Activated T-cell treated with anti-CD3 and anti-CD28 coated beads, Interleukin-2, amount 50 U/mL, for 48 hours (primary cell): ENCODE measurements at regions not wholly inside any gene's neighbourhood (a gene's known extent, or its start where the extent isn't known, plus 50 kb on each side); places are given as distances from the start of the nearest gene placed in this dataset.

ENCODE experiments used
- DNase-seq, 2 experiments: peaks; one replicate each; pipeline ENCODE4 v3.0.0-alpha.2; 2020

DNA sequence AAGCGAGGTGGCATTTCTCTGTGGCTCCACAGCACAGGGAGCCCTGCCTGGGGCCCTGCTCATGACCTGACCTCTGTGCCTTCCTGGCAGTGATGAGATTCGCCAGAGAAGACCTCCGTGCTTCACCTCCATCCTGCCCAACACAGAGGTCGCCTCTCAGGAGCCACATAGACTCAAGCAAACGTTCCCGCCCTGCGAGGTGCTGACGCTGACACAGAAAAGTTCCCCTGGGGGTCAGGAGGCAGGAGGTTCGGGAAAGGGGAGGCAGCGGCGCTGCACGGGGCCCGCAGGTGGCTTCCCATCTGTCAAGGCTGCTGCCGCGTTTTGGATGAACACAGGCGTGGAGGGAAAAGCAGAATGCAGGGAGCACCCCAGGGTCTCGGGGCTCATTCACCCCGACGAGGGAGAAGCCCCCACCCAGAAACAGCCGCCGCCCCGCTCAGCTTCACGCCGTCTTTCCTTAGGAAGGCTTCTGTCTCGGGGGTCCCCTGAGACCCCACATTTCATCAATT, 579.6 kb upstream of the SALL3 start:
- DNase-seq: no peak

DNA sequence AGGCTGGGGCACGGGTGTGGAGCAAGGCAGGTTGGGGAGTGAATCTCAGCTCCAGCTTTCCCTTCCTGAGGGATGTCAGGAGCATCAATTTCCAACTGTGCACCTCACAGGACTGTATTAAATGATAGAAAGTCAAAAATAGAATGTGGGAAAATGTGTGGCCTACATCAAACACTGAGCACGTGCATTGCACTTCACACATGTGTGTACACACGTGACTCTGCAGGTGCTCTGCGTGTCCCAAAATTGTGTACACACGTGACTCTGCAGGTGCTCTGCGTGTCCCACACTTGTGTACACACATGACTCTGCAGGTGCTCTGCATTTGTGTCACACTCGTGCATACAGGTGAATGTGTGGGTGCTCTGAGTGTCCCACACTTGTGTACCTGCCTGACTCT, 577.2 kb upstream of the SALL3 start:
- no peak for DNase-seq

DNA sequence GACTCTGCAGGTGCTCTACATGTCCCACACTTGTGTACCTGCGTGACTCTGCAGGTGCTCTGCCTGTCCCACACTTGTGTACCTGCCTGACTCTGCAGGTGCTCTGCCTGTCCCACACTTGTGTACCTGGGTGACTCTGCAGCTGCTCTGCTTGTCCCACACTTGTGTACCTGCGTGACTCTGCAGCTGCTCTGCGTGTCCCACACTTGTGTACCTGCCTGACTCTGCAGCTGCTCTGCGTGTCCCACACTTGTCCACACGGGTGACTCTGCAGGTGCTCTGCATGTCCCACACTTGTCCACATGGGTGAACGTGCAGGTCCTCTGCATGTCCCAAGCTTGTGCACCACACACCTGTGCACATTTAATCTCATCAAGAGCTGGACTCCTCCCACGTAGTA, 576.7 kb upstream of the SALL3 start:
- no peak for DNase-seq

DNA sequence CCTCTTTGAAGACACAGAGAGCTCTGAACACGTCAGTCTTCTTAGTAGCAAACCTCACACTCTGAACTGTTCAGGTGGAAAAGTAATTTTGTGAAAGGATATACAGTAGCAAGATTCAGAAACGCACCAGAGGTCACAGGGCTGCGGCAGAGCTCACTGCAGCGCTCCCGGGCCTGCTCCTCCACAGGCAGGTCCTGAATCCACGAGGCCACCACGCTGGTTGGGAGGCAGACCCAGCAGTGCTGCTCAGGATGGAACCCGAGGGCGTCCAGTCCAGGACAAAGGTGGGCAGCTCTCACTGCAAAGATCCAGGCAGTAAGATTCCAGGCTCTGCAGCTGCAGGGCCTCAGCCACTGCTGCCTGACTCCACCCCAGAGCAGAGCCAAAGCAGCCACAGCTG, 576.2 kb upstream of the SALL3 start:
- no peak for DNase-seq

DNA sequence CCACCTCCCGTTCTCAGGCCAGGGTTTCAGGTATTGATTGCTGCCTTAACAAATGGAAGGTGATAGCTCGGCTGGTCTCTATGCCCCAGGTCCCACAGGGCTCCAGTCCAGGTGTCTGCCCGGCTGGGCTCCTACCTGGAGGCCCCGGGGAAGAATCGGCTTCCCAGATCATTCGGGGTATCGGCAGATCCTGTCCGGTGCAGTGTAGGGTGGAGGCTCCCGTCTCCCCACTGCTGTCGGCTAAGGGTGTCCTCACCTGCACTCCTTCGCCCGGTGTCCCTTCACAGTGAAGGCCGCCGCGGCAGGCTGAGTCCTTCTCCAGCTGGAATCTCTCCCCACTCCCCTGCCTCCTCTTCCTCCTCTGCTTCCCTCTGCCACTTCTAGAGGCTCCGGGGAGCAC, 573.9 kb upstream of the SALL3 start:
- no peak for DNase-seq

DNA sequence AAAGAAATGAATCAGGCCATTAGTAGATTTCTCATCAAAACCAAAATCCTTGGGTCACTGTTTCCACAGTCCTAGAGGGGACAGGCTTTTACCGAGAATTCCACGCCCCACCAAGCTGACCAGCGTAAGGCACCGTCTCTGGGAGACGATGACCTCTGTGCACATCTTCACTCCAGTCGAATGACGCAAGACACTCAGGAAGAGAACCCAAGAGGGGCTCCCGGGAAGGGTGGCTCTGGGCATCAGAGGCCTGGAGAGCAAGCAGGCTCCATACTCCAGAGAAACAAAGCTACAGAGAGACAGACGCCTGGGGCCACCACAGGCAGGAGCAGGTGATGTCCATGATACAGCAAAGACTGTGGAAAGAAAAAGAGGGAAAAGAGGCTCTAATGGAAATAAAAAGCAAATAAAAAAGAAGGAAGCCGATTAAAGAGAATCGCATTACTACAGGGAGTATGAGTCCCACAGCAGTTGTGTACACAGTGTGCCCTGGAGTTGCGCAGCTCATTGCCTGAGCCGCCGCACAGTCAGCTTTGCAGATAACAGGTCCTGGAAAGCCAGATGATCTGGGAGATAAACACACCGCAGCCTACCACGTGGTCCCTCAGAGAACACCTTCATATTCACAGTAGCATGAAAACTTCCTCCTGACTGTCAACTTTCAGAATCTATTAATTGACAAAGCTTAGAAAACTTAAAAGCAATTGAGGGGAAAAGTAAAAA, 572.7 kb upstream of the SALL3 start:
- DNase-seq: peak in 1 of 2 experiments; percentile 23

DNA sequence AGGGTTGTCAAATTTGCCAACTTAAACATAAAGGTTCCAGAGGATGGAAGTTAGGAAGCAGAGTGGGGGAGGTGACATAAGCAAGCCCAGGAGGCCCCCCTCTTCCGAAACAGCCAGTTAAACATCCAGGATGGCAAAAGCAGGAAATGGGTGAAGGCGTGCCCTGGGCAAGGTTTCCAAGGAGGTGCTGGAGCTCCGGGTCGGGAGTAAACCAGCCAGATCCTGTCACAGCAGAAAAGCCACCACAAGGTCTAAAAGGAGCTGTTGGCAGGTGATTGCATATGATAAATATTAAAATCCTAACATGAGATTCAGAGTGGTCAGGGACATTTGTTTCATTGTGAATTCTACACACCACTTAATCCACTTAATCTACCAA, 572.2 kb upstream of the SALL3 start:
- no peak for DNase-seq

DNA sequence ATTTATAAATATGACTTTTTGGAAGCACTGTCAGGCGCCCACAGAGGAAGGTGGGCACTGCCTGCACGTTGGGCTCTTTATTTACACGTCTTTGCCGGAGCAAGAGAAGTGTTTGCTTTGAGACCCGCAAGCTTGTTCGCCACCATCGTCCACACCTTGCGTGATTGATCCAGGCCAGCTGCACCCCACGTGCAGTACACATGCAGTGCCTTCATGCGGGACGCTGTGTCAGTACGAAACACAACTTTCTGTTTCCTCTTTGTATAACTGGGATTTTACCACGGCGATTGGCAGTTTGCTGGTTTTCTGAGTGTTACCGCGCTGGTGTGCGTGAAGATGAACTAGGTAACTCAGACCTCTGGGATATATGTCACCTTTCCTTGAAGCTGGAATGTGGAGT, 571.0 kb upstream of the SALL3 start:
- no peak for DNase-seq

DNA sequence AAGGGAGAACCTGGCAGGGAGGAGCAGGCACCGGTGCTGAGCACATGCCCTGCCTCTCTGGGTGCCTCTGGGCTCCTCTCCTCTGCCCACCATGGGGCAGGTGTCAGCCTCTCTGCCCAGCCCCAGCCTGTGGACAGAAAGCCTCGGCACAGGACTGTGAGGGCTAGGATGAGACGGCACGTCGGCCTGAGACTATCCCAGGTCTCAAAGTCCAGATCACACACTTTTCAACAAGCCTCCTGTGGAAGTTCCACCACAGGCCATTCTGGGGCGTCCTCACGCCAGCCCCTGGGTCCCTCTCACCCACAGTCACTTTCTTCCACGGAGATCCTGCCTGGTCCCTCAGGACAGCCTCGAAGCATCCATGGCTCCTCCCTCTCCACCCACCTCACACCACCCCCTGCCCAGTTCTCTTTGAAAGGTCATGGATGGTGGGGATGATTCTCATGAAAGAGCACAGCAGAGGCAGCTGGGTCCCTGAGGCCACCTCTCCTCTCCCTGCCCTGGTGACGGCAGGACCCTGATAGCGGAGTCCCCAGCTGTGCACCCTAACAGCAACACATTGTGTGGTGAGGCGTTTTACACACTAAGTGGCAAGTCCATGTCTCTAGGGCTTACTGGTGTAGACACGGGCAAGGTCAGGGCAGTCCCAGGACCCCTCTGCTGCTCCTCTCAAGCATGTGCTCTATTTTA, 569.4 kb upstream of the SALL3 start:
- no peak for DNase-seq

DNA sequence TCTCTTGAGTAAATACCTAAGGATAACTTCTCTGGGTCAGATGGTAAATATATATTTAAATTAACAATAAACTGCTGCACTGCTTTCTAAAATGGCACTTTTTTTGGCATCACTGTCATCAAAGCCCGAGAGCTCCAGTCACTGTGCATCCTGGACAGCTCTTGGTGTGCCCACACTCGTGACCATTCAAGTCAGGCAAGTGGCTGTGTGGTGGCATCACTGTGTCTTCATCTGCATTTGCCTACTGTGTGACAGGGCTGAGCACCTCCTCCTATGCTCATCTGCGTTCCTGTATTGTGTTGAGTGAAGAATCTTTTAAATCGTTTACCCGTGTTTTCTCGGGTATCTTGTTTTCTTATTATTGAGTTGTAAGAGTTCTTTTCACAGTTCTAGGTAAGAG, 568.1 kb upstream of the SALL3 start:
- DNase-seq: no peak

DNA sequence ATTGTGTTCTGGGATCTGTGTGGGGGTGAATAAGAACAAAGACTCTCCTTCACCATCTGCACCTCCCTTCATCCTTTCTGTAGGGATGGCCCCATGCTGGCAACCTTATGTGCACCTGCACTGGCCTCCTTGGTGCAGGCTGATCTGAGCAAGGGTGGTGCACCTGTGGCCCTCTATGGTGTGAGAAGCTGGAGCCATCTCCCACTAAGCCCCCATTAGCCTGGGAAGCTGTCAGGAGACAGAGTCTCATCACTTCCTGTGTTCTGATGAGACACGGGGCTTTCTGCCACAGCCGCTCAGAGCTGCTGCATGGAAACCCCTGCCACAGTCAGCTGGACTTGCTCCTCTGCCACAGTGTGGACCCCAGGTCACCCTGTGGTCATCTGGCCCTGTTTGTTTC, 565.3 kb upstream of the SALL3 start:
- no peak for DNase-seq

DNA sequence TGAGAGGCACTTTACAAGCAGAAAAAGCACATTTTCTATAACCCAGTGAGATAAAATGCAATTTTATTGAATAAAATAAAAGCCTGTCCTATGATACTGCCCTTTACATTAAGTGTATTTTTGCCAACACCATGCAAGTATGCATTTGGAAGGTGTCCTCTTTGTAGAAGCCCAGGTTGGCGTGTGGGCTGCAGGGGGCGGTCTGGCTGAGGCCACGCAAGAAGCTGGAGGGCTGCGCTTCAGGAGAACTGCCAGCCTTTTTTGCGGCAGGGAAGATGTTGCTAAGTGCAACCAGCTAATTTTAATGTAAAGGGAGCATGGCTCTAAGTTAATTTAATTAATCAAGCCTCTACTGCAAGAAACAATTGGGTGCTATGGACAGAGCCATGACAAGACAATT, 562.8 kb upstream of the SALL3 start:
- DNase-seq: no peak

DNA sequence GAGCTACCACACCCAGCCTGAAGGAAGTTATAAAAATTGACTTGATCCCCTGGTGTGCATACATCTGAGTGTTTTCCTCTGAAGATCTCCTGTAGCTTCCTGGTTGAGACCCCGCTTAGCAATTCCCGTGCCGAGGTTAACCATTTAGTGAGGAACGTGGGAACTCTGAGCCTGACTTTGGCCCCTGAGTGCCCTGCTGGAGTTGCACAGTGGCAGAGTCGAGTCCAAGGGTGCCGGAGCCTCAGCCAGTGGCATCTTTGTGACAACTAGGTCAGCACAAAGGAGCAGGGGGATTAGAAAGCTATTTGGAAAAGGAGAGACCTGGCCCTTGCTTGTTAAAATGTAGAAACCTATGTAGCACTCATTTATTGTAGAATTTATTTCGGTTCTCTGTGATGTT, 561.2 kb upstream of the SALL3 start:
- DNase-seq: no peak

DNA sequence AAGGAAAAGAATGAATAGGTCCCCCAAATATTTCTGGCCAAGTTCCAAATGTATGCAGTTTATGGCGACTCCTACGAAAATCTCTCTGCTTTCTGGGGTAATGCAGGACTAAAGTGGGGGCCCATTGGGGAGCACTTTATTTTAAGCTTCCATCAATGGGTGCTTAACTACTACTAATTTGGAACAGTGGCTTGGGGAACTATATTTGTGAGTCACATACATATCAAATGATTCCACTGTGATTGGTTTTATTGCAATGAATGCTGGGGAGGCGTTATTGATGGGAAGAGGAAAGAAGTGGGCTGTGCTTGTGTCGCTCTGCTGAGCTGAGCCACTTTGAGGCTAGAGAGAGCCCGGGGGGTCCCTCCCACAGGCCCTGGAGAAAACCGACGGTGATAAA, 560.4 kb upstream of the SALL3 start:
- DNase-seq: no peak

DNA sequence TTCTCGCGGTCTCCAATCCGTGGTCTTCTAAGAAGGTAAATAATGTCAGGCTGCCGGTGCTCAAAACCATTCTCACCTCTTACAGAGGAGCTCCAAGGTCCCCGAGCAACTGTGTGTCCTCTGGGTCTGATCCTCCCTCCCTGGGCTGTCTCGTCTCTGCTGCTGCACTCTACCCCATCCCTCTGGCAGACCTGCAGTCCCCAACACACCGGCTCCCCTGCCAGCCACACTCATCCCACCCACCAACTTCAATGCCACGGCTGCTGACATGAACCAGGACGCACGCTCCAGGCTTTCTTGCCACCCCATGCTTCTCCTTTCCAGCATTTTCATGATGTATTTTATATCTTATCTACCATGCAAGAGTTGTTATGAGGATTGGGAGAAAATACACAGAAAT, 559.5 kb upstream of the SALL3 start:
- no peak for DNase-seq

DNA sequence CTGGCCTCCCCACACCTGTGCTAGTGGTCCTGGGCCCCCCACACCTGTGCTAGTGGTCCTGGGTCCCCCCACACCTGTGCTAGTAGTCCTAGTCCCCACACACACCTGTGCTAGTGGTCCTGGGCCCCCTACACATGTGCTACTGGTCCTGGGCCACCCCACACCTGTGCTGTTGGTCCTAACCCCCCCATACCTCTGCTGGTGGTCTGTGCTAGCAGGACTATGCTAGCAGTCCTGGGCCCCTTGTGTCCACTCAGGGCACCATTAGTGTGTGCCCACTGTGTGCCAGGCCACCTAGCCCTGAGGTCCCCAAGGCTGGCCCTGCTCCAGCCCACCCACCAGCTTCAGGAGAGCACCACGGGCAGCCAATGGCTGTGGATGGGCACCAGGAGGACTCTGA, 558.2 kb upstream of the SALL3 start:
- no peak for DNase-seq

DNA sequence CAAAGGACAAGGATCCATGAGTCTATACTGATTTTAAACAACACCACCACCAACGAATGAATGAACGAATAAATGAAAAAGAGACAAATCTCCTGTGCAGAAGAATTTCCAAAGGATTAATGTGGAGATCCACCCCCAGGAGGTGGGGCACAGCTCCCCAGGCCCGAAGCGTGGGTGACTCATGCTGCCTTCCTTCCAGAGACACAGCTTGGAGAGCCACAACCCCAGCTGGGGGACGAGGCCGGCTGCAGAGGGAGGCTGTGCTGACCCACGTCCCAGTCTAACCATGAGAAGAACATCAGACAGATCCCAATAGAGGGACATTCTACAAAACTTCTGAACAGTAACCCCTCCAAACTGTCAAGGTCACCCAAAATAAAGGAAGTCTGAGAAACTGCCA, 557.3 kb upstream of the SALL3 start:
- no peak for DNase-seq

DNA sequence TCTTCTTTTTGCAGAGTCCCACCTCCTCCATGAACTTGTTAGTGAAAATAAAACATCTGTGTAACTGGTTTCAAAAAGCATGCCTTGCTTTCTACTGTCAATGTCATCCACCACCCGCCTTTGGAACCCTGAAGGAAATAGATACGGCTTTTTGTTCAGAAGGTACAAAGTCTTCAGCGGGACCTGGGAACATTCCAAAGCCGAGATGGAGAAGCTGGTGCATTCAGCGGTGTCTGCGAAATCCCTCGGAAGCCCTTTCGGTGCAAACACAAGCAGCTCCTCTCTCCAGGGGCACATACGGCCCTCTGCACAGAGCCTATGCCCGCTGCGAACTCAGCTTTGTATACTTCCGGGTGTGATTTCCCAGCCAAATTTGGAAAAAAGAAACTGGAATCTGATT, 555.8 kb upstream of the SALL3 start:
- DNase-seq: no peak

DNA sequence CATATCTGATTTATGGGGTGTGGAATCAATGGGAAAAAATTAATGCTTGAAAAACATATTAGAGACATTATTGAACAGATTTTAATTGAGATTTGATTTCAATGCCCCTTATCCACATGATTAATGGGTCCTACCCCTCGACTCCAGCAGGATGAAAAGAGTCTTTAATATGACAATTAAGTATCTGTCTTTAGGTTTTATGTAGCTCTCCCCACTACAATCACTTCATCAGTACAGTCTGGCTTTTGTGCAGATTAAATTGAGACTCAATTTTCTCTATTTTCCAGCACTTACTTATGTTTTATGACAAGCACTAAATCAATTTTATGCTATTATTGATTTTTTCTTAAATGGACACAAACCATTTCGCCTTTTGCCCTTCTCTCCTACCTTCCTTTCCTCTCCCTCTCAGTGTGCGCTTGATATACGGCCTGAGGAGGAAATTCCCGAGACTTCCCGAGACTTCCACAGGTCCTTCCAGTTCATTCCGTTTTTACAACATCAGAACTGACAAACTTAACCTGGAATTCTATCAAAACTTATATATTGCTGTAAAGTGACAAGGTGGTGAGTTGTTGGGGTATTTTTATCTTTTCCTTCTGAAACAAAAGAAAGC, 555.1 kb upstream of the SALL3 start:
- DNase-seq: no peak

DNA sequence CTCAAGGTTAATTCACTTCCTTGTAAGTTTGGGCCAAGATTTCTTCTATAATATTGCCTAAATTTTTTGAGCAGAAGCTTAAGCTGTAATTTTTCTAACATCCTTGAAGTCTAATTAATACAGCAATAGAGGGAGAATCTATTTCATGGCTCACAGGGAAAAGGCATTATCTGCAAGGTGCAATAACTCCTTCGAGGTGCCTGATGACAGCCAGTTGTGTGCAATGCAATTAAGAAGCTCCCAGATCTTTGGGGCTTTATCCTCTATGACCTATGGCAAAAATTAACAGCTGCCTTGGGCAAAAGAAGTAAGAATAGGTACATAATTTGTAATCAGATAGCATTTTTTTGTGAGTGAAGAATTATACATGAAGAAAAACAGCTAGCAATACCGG, 554.6 kb upstream of the SALL3 start:
- no peak for DNase-seq

DNA sequence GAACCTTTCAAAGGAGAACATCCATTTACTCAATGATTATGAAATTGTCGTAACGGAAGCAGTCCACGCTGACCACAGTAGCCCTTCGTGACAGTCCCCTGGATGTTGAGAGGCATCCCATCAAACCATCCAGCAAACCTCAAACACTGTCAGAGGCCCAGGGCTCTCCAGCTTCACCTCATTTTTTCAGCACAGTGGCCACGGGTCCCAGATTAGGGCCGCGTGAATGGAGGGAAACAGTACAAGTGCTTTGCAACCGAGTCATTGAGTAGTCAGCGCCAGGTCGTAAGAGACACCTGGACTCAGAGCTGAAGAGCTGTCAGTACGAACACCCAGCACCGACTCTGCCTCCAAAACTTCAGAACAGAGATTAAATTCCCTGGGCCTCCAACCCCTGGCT, 552.5 kb upstream of the SALL3 start:
- no peak for DNase-seq

DNA sequence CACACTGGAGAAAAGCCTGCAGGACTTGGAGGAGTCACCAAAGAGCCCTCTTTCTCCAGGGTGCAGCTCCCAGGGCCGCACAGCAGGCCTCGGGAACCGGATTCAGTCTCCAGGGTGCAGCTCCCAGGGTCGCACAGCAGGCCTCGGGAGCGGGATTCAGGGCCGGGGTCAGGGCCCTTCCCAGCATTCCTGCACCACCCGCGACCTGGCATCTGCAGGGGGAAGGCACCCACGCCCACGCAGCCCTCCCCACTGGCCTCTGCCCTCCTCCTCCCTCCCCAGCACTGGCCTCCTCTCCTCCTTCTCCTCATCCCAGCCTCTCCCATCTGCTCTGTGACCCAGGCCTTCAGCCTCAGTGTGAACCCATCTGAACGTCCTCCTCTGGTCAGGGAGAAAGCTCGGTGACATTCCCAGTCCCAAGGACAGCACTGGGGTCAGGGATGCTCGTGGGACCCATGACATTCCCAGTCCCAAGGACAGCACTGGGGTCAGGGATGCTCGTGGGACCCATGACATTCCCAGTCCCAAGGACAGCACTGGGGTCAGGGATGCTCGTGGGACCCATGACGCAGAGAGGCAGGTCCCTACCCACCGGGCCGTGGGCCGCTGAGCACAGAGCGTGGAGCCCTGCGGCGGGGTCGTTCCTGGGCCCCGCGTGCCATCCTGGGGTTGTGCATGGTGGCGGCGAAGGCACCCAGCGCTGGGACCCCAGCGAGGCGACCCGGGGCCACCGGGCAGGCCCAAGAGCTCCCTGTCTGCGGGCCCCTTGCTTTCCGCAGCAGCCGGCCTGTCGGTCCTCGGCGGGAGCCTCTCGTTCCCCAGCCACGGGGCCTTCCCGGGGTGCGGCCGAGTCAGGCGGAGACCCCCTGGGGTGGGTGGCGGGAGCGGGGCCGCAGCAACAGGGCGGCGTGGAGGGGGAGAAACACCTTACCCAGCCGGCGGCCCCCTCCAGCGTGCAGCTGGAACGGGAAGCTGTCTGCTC, 550.2 kb upstream of the SALL3 start:
- no peak for DNase-seq

DNA sequence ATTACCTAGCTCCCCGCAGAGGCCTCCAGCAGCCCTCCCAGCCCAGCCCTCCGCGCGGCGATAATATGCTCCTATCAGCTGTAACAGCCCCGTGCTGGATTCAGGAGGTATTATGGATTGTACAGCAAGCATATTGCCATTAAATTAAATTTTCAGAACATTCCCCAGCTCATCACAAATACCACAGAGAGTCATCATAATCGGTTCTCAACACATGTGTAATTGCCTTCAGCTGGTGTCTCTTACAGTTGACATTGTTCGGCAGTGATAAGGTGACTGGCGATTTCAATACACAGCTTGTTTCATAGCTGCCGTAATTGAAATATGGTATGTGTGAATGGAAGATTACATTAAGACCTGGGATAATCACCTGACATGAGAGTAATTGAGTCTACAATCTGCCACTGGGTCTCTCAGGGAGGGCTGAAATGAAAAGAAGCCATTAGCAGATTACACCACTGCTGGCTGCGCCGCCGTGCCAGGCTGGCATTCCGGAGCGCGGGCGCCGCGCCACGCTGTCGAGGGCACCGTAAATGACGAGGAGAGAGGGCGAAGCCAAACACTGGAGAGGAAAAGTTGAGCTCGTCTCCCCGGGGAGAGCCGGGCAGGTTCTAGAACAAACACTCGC, 549.4 kb upstream of the SALL3 start:
- no peak for DNase-seq
